GM21619 (cell line): ENCODE measurements at regions not wholly inside any gene's neighbourhood (a gene's known extent, or its start where the extent isn't known, plus 50 kb on each side); places are given as distances from the start of the nearest gene placed in this dataset.

Experiments
- ATAC-seq: cut with Tn5 transposase; IDR thresholded peaks from one replicate; pipeline ENCODE4 v1.9.1; 2021; ENCODE audit not compliant: unreplicated experiment

DNA sequence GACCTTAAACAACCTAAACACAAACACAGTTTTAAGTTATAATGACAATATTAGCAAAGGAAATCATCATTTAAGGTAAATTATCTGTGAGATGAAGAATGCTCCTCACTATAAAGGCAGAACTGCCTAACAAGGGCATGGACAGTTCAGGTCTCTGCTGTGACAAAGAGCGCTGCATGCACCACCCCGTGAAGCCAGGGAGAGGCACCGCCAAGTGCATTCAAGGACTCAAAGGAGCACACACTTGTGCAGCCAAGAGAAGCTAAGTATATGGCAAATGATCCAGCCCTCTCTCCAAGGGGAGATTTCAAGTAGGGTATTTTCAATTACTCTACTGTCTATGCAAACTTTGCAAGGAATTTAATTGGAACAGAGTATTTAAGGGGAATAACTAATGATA is 126.0 kb downstream of the RAP2A start:
- no peak for ATAC-seq

DNA sequence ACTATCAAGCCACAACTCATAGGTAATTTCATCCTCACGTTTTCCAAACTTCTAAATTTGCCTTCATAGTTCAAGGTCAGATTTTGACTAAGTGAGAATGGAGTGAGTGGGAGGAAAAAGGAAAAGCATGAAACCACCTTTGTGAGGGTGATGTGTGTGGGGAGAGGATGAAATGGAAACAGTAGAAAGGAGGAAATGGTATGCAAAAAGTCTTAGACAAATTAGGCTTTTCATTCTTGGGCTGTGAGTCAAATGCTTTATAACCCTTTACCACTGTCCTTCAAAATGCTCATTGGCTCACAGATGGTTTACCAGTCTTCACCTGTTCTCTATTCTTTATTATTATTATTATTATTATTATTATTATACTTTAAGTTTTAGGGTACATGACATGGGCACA is 127.2 kb downstream of the RAP2A start:
- no peak for ATAC-seq

DNA sequence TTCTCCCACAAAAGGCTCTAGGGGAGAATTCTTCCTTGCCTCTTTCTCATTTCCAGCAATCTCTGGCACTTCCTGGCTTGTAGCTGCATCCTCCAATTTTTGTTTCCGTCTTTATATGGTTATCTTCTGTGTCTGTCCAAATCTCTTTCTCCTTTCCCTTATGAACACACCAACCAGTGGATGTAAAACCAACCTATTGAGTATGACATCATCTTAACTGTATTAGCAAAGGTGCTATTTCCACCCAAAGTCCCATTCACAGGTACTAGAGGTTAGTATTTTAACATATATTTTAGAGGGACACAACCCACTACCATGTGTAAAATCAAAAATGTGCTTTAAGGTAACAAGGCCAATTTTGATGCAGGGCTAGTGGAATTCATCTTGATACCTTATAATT is 129.0 kb downstream of the RAP2A start:
- no peak for ATAC-seq

DNA sequence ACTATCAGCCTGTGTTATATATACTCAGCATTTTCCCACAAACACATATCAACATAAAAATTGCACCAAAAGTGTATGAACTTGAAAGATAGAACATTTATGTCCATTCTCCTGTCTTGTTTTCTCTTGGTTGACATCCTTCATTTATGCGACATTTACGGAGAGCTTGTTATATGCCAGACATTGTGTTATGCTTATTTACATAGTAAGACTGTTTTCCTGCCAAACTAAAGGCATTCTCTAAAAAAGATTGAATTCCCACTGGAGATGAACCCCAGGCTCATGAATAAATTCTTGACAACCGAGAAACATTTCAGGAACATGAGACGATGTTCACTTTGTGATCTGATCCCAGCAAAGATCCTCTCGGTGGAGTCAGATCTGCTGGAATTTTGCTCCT is 131.0 kb downstream of the RAP2A start:
- ATAC-seq: no peak

DNA sequence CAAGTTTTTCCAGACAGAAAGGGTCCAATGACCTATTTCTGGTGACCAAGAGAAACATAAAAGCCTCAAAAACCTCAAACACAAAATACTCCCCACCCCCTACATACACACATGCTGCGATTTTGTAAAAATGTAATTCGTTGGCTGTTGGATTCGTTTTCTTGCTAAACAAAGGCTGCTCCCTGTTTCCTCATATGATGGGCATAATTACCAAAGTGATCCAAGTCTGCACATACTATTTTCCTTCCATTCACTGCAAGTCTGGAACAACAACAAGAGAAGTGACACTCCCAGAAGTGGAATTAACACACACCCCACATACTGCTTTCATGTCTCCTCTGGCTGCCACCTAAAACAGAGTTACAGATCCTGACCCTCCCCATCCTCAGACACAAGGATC is 131.9 kb downstream of the RAP2A start:
- no peak for ATAC-seq

DNA sequence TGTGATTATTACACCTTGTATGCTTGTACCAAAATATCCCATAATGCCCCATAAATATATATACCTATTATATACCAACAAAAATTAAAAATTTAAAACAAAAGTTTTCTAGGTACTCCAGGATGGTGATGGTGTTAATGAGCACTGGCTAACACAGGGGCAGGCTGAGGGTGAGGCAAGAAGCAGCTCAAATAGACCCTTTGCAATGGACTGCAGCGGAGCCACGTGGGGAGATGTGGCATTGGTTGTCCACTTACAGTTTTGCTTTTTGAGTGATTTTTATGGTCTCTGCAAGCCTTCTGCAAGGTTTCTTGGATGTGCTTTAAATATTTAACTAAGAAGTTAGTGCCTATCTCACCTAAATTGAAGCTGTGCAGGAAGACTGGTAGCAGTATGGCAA is 132.9 kb downstream of the RAP2A start:
- no peak for ATAC-seq

DNA sequence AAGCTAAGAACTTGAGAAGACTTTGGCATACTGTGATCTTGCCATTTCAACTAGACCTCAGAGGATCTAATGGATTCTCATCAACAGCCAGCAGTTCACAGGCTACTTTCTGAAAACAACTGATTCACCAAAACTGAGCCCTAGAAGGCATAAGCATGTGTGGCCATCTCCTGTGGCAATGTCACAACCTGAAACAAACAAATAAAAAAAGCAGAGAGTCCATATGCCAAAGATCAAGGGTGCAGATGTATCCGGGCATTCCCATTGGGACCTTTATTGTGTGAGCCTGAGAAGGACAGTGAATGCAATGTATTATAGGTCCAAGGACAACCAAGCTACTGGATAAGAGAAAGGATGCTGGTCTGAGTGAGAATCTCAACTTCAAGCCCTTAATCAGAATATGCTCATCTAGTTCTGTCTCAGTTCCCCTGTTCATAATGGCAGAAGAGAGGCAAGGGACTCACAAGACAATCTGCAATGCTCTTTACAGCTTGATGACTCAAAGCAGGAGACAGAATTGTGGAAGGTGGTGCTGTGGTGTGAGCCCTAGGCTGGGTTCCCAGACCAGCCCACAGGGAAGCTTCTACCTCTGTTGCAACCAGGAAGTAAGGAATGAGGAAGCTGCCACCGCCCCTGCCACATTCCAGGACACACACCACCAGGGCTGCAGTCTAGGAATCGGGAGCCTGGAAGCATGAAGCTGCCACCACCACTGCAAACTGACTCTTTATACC is 133.7 kb downstream of the RAP2A start:
- peak; percentile 95 for ATAC-seq

DNA sequence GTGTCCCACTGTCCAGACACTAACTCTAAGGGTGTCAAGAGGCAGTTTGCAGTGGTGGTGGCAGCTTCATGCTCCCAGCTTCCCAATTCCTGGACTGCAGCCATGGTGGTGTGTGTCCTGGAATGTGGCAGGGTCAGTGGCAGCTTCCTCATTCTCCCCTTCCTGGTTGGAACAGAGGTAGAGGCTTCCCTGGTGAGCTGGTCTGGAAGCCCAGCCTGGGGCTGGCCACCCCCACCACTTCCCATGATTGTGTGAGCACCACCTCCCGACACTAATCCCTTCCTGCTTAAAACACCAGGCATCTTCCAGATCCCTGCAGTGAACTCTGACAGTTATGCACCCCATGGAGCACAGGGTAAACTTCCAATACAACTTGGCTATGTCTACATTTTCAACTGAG is 134.9 kb downstream of the RAP2A start:
- no peak for ATAC-seq

DNA sequence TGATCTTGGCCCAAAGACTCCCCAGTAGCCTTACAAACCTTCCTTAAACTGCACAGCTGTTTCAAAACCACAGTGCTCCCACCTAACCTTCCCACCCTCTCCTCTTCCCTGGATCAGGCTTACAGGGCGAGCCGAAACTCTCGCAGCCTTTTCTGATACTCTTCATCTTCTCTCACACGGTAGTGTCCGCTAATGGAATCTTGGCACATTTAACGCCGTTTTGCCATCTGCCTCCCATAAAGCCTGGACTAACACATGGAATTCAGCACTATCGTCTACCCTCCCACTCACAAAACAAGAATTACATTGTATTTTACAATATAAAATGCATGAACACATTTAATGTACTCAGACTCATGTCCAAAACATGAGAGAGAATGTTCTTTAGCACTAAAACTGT is 135.9 kb downstream of the RAP2A start:
- no peak for ATAC-seq

DNA sequence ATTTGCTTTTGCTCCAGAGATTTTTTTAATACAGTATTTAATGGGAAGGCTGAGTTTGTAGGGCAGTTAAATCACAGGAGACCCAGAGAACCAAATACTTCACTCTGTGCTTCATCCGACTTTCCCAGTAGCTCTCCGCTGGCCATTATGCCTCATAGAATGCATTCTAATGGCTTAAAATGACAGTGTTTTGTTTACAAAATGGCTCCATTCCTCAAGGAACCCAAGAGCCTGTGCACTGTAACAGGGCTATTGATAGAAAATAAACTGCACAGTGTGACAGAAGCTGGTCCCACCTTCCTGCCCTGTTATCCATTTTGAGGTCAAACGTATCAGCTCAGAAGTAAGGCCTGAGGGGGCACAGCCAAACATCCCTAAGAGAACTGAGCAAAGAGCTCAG is 136.5 kb downstream of the RAP2A start:
- no peak for ATAC-seq

DNA sequence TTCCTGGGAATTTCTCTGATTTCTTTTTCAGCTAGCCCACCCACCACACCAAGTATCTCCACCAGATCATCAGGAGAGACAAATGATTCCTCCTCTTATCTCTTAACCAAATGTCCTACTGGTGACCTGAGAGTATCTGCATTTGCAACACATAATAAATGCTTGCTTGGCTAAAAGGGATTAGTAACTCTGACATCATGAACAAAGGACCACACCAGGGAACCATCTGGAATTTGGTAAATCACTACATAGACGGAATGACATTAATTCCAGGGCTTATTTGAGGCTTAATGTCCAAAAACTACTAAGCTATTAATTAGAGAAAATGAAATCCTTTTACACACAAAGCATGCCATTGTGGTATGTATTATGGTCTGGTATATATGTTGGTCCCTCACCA is 139.0 kb downstream of the RAP2A start:
- ATAC-seq: no peak

DNA sequence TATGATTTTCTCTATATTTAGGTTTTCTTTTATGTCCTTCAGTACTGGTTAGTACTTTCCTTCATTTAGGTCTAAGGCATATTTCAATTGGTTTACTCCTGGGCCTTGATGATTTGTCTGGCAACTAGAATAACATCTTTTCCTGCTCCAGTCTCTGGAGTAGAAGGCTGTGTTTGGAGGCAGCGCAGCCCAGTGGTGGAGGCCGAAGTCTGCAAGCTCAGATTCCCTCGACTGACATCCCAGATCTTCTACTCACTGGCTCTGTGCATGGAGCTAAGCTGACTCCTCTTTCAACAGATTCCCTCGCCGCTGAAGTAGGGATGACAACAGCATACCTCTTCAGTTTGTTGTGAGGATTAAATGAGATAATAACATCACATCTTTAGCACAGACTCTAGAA is 141.0 kb downstream of the RAP2A start:
- ATAC-seq: peak; percentile 77

DNA sequence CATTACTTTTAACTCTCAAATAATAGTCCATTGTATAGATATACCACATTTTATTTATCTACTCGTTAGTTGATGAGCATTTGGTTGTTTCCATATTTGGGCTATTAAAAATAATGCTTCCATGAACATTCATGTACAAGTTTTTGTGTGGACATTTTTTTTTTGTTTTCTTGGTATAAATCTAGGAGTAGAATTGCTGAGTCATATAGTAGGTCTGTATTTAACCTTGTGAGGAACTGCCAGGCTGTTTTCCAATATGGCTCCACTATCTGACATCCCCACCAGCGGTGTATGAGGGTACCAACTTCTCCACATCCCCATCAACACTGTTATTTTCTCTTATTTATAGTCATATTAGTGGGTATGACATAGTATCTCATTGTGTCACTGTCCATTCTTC is 143.1 kb downstream of the RAP2A start:
- ATAC-seq: no peak

DNA sequence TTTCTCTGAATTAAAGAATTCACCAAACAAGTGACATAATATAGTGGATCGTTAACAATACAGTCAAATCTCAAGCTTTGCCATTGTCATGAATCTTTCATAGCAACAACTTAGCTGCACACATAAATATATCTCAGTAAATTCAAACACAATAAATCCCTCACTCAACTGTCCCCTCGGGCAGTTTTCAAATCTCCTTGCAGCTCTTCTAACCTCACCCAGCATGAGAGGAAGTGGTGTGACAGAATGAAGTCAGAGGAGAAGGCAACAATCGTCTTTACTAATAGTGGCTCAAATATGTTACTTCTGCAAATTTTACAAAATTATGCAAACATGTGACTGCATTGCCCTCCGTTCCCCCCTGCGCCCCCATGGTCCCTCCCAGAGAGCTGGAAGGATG is 148.2 kb downstream of the RAP2A start:
- no peak for ATAC-seq

DNA sequence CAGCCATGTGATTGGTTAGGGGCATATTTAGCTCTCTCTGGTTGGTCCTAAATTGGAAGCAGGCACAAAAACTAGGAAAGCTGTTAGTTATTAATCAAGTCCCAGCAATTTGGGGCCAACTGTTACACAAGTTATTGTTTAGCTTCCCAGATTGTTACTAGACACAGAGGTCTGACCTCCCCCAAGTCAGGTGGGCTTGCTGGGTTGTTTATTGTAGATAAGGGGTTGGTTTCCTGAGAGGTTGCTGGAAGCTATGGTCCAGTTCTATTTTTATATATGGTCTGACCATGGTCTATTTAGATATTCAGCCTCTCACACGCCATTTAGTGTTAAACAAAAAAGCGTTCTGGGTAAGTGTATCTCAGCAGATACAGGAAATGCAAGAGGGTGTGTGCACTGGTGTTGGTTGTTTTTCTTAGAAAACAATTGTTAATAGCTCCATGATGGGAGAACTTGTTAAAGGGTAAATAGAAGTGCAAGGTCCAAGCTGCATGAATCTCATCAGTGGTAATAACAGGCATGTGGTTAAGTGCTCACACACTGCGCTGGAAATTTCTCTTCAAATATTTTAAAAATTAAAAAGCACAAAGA is 150.0 kb downstream of the RAP2A start:
- no peak for ATAC-seq

DNA sequence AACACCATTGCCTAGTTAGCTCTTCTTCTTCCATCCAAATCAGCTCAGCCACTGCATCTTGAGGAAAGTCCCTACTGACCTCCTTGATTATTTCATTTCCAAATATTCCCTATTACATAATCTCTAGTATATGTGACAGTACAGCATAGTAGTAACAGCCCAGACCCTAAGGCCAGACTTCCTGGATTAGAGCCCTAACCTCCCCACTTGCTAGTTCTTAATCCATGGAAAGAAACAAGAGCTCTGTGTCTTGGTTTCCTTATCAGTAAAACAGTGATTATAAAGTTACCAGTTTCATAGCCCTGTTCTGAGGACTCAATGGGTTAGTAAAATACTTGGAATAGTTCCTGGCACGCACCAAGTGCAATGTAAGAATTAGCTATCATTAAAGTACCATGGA is 153.0 kb downstream of the RAP2A start:
- ATAC-seq: no peak

DNA sequence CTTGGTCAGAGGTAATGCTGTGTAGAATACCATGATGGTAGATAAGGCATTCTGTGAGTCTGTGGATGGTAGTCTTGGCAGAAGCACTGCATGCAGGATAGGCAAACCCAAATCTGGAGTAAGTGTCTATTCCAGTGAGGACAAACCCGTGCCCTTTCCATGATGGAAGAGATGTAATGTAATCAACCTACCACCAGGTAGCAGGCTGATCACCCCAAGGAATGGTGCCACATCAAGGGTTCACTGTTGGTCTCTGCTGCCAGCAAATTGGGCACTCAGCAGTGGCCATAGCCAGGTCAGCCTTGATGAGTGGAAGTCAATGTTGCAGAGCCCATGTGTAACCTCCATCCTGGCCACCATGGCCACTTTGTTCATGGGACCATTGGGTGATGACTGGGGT is 155.0 kb downstream of the RAP2A start:
- ATAC-seq: no peak

DNA sequence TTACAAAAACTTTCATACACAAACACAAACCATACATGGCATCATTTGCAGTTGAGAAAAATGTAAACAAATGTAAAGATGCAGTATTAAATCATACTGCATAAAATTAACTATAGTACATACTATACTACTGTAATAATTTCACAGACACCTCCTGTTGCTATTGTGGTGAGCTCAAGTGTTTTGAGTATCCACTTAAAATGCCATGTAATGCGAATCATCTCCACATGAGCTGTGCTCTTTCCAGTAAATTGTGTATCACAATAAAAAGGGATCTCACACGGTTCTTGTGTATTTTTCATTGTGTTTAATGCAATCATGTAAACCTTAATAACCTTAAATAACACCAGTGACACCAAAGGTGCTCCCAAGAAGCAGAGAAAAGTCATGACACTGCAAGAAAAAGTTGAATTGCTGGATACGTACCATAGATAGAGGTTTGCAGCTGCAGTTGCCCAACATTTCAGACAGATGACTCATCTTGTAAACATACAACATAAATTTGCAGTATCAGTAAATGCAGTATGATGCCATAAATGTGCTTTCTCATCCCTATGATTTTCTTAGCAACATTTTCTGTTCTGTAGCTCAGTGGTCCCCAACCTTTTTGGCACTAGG is 166.6 kb downstream of the RAP2A start:
- ATAC-seq: no peak

DNA sequence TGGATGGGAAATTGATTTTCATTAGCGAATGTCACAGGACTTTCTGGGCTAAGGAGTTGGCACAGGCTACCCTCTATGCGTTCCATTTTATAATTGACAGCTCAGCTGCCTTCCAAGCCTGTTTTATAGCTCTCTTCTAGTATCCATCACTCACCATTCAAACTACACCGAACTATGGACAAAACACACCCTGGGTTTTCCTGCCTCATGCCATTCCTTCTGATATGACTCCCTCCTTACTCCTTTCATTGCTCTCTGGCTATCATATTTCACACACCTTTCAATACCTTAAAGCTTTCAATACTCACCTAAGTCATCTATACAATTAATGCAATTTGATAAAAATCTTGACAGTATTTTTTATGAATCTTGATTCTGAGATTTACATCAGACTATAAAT is 181.3 kb downstream of the RAP2A start:
- ATAC-seq: no peak

DNA sequence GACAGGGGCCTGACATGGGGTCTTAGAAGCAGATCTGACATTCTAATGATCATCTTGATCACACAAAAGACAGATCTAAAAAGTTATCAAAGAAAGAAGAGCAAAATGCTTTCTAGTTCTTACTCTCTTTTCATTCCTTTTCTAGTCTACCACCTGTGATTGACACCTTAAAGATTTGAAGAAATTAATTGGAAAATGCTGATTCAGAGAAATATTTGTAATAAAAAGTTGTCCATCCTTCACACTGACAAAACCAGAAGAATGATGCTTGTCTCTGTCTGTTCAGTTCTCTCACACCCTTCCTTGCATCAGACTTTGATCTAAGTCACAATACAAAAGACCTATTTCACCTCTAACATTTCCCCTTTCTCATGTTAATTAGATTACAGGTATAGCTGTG is 182.4 kb downstream of the RAP2A start:
- ATAC-seq: no peak

DNA sequence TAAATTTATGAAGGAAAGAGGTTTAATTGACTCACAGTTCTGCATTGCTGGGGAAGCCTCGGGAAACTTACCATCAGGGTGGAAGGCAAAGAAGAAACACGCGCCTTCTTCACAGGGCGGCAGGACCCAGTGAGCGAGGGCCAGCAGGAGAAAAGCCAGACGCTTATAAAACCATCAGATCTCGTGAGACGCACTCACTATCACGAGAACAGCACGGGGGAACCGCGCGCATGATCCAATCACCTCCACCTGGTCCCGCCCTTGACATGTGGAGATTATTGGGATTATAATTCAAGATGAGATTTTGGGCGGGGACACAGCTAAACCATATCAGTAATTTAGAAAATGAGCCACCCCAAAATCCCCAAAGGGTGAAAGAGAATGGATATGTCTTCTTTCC is 187.1 kb downstream of the RAP2A start:
- no peak for ATAC-seq

DNA sequence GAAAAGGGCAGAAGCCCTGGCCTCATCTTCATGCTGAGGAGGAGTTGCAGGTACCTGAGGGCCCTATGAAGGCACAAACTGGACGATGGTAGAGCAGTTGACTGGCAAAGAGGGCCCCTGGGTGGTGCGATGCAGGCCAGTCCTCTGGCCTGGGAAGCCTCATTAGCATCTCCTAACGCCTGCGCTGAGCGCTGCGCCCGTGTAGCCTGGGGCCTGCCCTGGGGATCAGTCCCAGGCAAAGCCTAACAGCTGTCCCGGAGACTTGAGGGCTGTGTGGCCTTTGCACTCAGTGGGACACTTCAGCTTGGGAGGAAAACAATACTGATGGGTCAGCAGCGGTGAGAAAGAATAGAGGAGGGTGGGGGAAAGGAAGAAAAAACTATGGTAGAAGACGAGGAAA is 187.7 kb downstream of the RAP2A start:
- no peak for ATAC-seq

DNA sequence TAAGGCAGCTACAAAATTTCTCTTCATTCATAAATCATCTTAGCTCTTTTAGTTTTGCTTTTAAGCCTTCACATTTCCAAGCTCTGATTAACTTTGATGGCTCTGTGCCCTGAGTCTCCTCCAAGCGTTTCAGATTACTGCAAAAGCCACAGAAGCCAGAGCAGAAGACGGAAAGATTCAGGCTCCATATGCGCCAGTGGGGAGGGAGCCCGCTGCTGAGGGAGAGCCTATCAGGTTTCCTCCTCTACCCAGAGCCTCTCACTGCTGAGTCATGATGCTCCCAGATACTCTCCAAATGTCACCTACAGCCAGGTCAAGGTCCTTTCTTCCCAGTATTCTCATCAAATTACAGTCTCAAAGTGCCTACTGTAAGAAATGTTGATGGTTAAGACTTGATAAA is 193.6 kb downstream of the RAP2A start:
- ATAC-seq: no peak
